GM23338 (cell line): ENCODE measurements at regions not wholly inside any gene's neighbourhood (a gene's known extent, or its start where the extent isn't known, plus 50 kb on each side); places are given as distances from the start of the nearest gene placed in this dataset.

Source experiments
- ATAC-seq: fragments of 200-7000 bp; cut with Tn5 transposase; 3 replicates; pipeline ENCODE4 v1.9.1; 2020
- DNase-seq: peaks from one replicate; pipeline ENCODE4 v3.0.0-alpha.2; 2015; ENCODE audit warnings: low spot score
- H2AFZ ChIP-seq: fragments of 200-600 bp; sonication (generic); 2 replicates; pipeline ENCODE4 v1.8.0; 2016; ENCODE audit warnings: antibody characterized with exemption, mild to moderate bottlenecking, moderate library complexity
- H3F3A ChIP-seq: fragments of 200-600 bp; sonication (generic); replicated peaks from 2 replicates; pipeline ENCODE4 v1.8.0; 2017; ENCODE audit warnings: antibody characterized with exemption, mixed run types, low read depth
- H3K27ac ChIP-seq: fragments of 200-600 bp; sonication (generic); 2 replicates; pipeline ENCODE4 v1.6.1; 2016; ENCODE audit warnings: low read depth
- H3K27me3 ChIP-seq: fragments of 200-600 bp; sonication (generic); 2 replicates; pipeline ENCODE4 v1.8.0; 2016; ENCODE audit warnings: mild to moderate bottlenecking, mixed run types, moderate library complexity; ENCODE audit not compliant: insufficient read depth
- H3K36me3 ChIP-seq: fragments of 200-600 bp; sonication (generic); 2 replicates; pipeline ENCODE4 v1.8.0; 2016; ENCODE audit warnings: mild to moderate bottlenecking; ENCODE audit not compliant: insufficient read depth
- H3K4me1 ChIP-seq: fragments of 200-600 bp; sonication (generic); 2 replicates; pipeline ENCODE4 v1.8.0; 2016; ENCODE audit warnings: mild to moderate bottlenecking, moderate library complexity; ENCODE audit not compliant: insufficient read depth
- H3K4me2 ChIP-seq: fragments of 200-600 bp; sonication (generic); 2 replicates; pipeline ENCODE4 v1.7.1; 2017; ENCODE audit warnings: mixed run types
- H3K4me3 ChIP-seq: fragments of 200-600 bp; sonication (generic); 2 replicates; pipeline ENCODE4 v1.6.1; 2016; ENCODE audit warnings: mixed run types
- H3K79me2 ChIP-seq: fragments of 200-600 bp; sonication (generic); replicated peaks from 2 replicates; pipeline ENCODE4 v1.8.0; 2017; ENCODE audit warnings: mild to moderate bottlenecking; ENCODE audit not compliant: insufficient read depth
- H3K9me2 ChIP-seq: fragments of 200-600 bp; sonication (generic); 2 replicates; pipeline ENCODE4 v1.8.0; 2017; ENCODE audit not compliant: insufficient read depth
- H4K20me1 ChIP-seq: fragments of 200-600 bp; sonication (generic); replicated peaks from 2 replicates; pipeline ENCODE4 v1.8.0; 2017; ENCODE audit warnings: mild to moderate bottlenecking; ENCODE audit not compliant: insufficient read depth
- H3K27ac Mint-ChIP-seq: 2 replicates; pipeline ENCODE4 v1.8.0; 2020; ENCODE audit warnings: inconsistent platforms, mild to moderate bottlenecking, moderate library complexity, mixed read lengths
- H3K27me3 Mint-ChIP-seq: 3 replicates; pipeline ENCODE4 v1.8.0; 2022; ENCODE audit warnings: low read depth, mild to moderate bottlenecking, moderate library complexity, mixed read lengths, inconsistent platforms; ENCODE audit not compliant: insufficient read depth, poor library complexity
- H3K36me3 Mint-ChIP-seq: 3 replicates; pipeline ENCODE4 v1.8.0; 2021; ENCODE audit warnings: low read depth, mild to moderate bottlenecking, inconsistent platforms, moderate library complexity, mixed read lengths
- H3K4me1 Mint-ChIP-seq: 3 replicates; pipeline ENCODE4 v1.8.0; 2020; ENCODE audit warnings: mild to moderate bottlenecking, inconsistent platforms, mixed read lengths
- H3K4me3 Mint-ChIP-seq: 3 replicates; pipeline ENCODE4 v1.8.0; 2021; ENCODE audit warnings: moderate library complexity, mild to moderate bottlenecking, inconsistent platforms, mixed read lengths
- H3K9me3 Mint-ChIP-seq: 3 replicates; pipeline ENCODE4 v1.8.0; 2020; ENCODE audit warnings: moderate library complexity, mild to moderate bottlenecking, inconsistent platforms, mixed read lengths
- CREB1 ChIP-seq: fragments of 250-450 bp; sonication (Bioruptor Pico); IDR thresholded peaks from 2 replicates; pipeline ENCODE4 v1.5.0; 2020; ENCODE audit warnings: low read depth, mild to moderate bottlenecking, moderate library complexity
- EZH2 ChIP-seq: fragments of 200-600 bp; sonication (generic); IDR thresholded peaks from one replicate; pipeline ENCODE4 v1.8.0; 2017; ENCODE audit warnings: antibody characterized with exemption, mild to moderate bottlenecking, low read depth; ENCODE audit not compliant: unreplicated experiment
- EZH2phosphoT487 ChIP-seq: fragments of 200-600 bp; sonication (generic); IDR thresholded peaks from one replicate; pipeline ENCODE4 v1.8.1; 2018; ENCODE audit warnings: antibody characterized with exemption; ENCODE audit not compliant: unreplicated experiment
- JUNB ChIP-seq: IDR thresholded peaks from one replicate; pipeline ENCODE4 v1.6.1; 2016; ENCODE audit warnings: antibody characterized with exemption; ENCODE audit not compliant: unreplicated experiment
- NANOG ChIP-seq: IDR thresholded peaks from 2 replicates; pipeline ENCODE4 v1.6.1; 2016; ENCODE audit warnings: antibody characterized with exemption, borderline replicate concordance
- POLR2AphosphoS5 ChIP-seq: IDR thresholded peaks from 2 replicates; pipeline ENCODE4 v1.6.1; 2016; ENCODE audit warnings: antibody characterized with exemption, low read depth
- STAT1 ChIP-seq: IDR thresholded peaks from one replicate; pipeline ENCODE4 v1.6.1; 2016; ENCODE audit warnings: antibody characterized with exemption; ENCODE audit not compliant: unreplicated experiment
- ZNF114 ChIP-seq: fragments of 250-450 bp; sonication (Bioruptor Pico); IDR thresholded peaks from 2 replicates; pipeline ENCODE4 v1.5.0; 2020; ENCODE audit warnings: mild to moderate bottlenecking, moderate library complexity
- ZNF331 ChIP-seq: fragments of 250-450 bp; sonication (Bioruptor Pico); IDR thresholded peaks from 2 replicates; pipeline ENCODE4 v1.5.0; 2020; ENCODE audit warnings: low read depth, mild to moderate bottlenecking, moderate library complexity
- TF ChIP-seq, protein P1 (sequence below): IDR thresholded peaks from 2 replicates; pipeline ENCODE4 v1.6.1; 2016; ENCODE audit warnings: antibody characterized with exemption
- TF ChIP-seq, protein P2 (sequence below): fragments of 250-450 bp; sonication (Bioruptor Pico); IDR thresholded peaks from 2 replicates; pipeline ENCODE4 v1.5.0; 2020; ENCODE audit warnings: mild to moderate bottlenecking, moderate library complexity
- TF ChIP-seq, protein P3 (sequence below), 2 experiments: fragments of 200-600 bp in 1 of 2; sonication (generic) in 1 of 2; conservative IDR thresholded peaks; 2 replicates each; pipeline versions ENCODE4 v1.5.1 to v1.6.1; 2016 to 2017; ENCODE audit warnings: antibody characterized with exemption in 2 of 2, low read depth in 2 of 2, mild to moderate bottlenecking in 2 of 2, moderate library complexity in 1 of 2
- TF ChIP-seq, protein P4 (sequence below): IDR thresholded peaks from one replicate; pipeline ENCODE4 v1.6.1; 2018; ENCODE audit warnings: antibody characterized with exemption; ENCODE audit not compliant: unreplicated experiment

DNA sequence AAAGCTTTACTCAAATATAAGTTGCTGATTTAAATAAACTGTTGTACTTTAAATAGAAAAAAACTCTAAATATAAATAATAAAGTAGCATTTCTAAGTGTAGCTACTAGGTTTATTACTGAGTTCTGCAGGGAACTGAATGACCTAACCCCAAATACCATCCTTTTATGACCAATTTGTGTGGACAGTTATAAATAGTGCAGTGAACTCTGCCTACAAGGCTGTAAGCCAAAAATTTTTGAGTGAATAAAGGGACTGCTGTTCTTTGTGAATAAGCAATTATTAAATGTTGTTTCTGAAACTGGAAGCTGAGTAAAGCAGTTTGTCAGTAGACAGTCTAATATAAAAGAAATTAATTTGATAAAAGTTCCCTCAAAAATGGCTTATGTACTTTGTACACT, 90.8 kb upstream of the ELOVL5 start:
- H3K27me3 Mint-ChIP-seq = peaks cover 2% of the 10 kb centered on the region
- no peak overlapping the region for H3K27ac Mint-ChIP-seq

More for the DNA sequence above, 90.8 kb upstream of the ELOVL5 start:
- Histone ChIP-seq H3K9me2 (no peaks in the 10 kb centered on the region), H3K36me3 (no peaks in the 10 kb centered on the region), H3K27me3 (no peaks in the 10 kb centered on the region), H3K79me2 (no peaks in the 10 kb centered on the region), H3K4me1 (no peaks in the 10 kb centered on the region), H3K4me2 (no peak overlapping the region), H3K4me3 (no peak overlapping the region), H3K27ac (no peak overlapping the region), H4K20me1 (no peaks in the 10 kb centered on the region), H2AFZ (no peak overlapping the region), H3F3A (no peaks in the 10 kb centered on the region)
- Mint-ChIP-seq H3K9me3 (no peaks in the 10 kb centered on the region), H3K36me3 (no peaks in the 10 kb centered on the region), H3K4me3 (no peak overlapping the region), H3K4me1 (no peaks in the 10 kb centered on the region)
- DNase-seq (no peak), ATAC-seq (no peak)
- TF ChIP-seq, protein P1, sequence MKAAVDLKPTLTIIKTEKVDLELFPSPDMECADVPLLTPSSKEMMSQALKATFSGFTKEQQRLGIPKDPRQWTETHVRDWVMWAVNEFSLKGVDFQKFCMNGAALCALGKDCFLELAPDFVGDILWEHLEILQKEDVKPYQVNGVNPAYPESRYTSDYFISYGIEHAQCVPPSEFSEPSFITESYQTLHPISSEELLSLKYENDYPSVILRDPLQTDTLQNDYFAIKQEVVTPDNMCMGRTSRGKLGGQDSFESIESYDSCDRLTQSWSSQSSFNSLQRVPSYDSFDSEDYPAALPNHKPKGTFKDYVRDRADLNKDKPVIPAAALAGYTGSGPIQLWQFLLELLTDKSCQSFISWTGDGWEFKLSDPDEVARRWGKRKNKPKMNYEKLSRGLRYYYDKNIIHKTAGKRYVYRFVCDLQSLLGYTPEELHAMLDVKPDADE = no peak
- TF ChIP-seq ZNF114 (no peak), NANOG (no peak), JUNB (no peak), ZNF331 (CRISPR knock-in tag) (no peak), EZH2phosphoT487 (no peak), CREB1 (CRISPR knock-in tag) (no peak), EZH2 (no peak), POLR2AphosphoS5 (no peak), STAT1 (no peak)
- TF ChIP-seq, protein P2, sequence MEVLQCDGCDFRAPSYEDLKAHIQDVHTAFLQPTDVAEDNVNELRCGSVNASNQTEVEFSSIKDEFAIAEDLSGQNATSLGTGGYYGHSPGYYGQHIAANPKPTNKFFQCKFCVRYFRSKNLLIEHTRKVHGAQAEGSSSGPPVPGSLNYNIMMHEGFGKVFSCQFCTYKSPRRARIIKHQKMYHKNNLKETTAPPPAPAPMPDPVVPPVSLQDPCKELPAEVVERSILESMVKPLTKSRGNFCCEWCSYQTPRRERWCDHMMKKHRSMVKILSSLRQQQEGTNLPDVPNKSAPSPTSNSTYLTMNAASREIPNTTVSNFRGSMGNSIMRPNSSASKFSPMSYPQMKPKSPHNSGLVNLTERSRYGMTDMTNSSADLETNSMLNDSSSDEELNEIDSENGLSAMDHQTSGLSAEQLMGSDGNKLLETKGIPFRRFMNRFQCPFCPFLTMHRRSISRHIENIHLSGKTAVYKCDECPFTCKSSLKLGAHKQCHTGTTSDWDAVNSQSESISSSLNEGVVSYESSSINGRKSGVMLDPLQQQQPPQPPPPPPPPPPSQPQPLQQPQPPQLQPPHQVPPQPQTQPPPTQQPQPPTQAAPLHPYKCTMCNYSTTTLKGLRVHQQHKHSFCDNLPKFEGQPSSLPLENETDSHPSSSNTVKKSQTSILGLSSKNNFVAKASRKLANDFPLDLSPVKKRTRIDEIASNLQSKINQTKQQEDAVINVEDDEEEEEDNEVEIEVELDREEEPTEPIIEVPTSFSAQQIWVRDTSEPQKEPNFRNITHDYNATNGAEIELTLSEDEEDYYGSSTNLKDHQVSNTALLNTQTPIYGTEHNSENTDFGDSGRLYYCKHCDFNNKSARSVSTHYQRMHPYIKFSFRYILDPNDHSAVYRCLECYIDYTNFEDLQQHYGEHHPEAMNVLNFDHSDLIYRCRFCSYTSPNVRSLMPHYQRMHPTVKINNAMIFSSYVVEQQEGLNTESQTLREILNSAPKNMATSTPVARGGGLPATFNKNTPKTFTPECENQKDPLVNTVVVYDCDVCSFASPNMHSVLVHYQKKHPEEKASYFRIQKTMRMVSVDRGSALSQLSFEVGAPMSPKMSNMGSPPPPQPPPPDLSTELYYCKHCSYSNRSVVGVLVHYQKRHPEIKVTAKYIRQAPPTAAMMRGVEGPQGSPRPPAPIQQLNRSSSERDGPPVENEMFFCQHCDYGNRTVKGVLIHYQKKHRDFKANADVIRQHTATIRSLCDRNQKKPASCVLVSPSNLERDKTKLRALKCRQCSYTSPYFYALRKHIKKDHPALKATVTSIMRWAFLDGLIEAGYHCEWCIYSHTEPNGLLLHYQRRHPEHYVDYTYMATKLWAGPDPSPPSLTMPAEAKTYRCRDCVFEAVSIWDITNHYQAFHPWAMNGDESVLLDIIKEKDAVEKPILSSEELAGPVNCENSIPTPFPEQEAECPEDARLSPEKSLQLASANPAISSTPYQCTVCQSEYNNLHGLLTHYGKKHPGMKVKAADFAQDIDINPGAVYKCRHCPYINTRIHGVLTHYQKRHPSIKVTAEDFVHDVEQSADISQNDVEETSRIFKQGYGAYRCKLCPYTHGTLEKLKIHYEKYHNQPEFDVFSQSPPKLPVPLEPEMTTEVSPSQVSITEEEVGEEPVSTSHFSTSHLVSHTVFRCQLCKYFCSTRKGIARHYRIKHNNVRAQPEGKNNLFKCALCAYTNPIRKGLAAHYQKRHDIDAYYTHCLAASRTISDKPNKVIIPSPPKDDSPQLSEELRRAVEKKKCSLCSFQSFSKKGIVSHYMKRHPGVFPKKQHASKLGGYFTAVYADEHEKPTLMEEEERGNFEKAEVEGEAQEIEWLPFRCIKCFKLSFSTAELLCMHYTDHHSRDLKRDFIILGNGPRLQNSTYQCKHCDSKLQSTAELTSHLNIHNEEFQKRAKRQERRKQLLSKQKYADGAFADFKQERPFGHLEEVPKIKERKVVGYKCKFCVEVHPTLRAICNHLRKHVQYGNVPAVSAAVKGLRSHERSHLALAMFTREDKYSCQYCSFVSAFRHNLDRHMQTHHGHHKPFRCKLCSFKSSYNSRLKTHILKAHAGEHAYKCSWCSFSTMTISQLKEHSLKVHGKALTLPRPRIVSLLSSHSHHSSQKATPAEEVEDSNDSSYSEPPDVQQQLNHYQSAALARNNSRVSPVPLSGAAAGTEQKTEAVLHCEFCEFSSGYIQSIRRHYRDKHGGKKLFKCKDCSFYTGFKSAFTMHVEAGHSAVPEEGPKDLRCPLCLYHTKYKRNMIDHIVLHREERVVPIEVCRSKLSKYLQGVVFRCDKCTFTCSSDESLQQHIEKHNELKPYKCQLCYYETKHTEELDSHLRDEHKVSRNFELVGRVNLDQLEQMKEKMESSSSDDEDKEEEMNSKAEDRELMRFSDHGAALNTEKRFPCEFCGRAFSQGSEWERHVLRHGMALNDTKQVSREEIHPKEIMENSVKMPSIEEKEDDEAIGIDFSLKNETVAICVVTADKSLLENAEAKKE (CRISPR knock-in tag) = no peak
- TF ChIP-seq, protein P3, sequence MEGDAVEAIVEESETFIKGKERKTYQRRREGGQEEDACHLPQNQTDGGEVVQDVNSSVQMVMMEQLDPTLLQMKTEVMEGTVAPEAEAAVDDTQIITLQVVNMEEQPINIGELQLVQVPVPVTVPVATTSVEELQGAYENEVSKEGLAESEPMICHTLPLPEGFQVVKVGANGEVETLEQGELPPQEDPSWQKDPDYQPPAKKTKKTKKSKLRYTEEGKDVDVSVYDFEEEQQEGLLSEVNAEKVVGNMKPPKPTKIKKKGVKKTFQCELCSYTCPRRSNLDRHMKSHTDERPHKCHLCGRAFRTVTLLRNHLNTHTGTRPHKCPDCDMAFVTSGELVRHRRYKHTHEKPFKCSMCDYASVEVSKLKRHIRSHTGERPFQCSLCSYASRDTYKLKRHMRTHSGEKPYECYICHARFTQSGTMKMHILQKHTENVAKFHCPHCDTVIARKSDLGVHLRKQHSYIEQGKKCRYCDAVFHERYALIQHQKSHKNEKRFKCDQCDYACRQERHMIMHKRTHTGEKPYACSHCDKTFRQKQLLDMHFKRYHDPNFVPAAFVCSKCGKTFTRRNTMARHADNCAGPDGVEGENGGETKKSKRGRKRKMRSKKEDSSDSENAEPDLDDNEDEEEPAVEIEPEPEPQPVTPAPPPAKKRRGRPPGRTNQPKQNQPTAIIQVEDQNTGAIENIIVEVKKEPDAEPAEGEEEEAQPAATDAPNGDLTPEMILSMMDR (conservative IDR thresholded peaks at IDR 0.05; ENCODE audit: low read depth in 2 of 2) = no peak
- TF ChIP-seq, protein P4, sequence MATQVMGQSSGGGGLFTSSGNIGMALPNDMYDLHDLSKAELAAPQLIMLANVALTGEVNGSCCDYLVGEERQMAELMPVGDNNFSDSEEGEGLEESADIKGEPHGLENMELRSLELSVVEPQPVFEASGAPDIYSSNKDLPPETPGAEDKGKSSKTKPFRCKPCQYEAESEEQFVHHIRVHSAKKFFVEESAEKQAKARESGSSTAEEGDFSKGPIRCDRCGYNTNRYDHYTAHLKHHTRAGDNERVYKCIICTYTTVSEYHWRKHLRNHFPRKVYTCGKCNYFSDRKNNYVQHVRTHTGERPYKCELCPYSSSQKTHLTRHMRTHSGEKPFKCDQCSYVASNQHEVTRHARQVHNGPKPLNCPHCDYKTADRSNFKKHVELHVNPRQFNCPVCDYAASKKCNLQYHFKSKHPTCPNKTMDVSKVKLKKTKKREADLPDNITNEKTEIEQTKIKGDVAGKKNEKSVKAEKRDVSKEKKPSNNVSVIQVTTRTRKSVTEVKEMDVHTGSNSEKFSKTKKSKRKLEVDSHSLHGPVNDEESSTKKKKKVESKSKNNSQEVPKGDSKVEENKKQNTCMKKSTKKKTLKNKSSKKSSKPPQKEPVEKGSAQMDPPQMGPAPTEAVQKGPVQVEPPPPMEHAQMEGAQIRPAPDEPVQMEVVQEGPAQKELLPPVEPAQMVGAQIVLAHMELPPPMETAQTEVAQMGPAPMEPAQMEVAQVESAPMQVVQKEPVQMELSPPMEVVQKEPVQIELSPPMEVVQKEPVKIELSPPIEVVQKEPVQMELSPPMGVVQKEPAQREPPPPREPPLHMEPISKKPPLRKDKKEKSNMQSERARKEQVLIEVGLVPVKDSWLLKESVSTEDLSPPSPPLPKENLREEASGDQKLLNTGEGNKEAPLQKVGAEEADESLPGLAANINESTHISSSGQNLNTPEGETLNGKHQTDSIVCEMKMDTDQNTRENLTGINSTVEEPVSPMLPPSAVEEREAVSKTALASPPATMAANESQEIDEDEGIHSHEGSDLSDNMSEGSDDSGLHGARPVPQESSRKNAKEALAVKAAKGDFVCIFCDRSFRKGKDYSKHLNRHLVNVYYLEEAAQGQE = no peak
